H7 (cell line): ENCODE measurements at regions not wholly inside any gene's neighbourhood (a gene's known extent, or its start where the extent isn't known, plus 50 kb on each side); places are given as distances from the start of the nearest gene placed in this dataset.

Experiments
- DNase-seq: peaks from one replicate; pipeline ENCODE4 v3.0.0; 2012
- H3K27me3 ChIP-seq: 2 replicates; pipeline ENCODE4 v1.6.0; 2011; ENCODE audit warnings: mild to moderate bottlenecking, low read length; ENCODE audit not compliant: control insufficient read depth, insufficient read depth
- H3K36me3 ChIP-seq: replicated peaks from 2 replicates; pipeline ENCODE4 v1.5.1; 2011; ENCODE audit warnings: low read length; ENCODE audit not compliant: control insufficient read depth, insufficient read depth
- H3K4me3 ChIP-seq: 2 replicates; pipeline ENCODE4 v1.5.1; 2011; ENCODE audit warnings: low read depth, mild to moderate bottlenecking, control low read depth, low read length, moderate library complexity; ENCODE audit not compliant: insufficient read depth

DNA sequence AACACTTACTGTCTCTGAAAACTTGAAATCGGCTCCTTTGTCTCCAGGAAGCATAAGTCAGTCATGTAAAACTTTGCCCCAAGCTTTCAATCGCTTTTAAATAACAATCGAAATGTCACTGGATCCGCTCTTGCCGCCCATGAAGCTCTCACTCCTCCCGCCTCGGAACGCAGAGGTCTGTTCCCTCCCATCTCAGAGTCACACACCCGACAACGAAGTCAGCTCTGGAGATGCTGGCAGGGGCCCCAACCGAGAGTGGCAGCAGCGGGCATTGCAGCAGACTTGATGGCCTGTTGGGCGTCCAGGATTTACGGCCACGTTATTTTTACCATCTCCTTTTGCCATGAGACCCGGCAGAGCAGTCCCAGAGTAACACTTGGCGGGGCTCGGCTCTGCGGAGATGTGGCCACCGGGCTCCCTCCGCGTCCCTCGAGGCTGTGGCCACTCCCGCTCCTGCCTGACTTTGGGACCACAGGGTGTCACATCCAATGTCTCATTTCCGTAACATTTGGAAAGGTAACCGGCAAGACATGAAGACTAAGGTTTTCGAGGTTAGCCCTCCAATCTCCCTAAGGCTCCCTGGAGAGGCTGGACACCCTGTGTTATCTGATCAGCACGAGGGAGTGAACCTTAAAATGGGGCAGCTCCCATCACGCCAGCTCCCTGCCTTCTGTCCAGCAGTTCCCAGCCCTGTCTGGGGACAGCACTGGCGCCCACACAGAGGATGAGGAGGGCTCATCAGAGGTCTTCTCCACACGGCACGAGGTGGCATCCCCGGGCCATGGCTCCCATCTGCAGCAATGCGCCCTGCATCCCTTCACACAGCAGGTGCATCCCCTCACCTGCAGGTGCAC, 62.8 kb upstream of the ADGRA1 start:
- Histone ChIP-seq H3K36me3 (no peaks in the 10 kb centered on the region), H3K27me3 (no peaks in the 10 kb centered on the region), H3K4me3 (no peak overlapping the region)
- DNase-seq = peak; percentile 88

GRCh38 chr10:133023216-133023843, 64.4 kb upstream of the ADGRA1 start:
- no peaks in the 10 kb centered on the region for H3K36me3 ChIP-seq
- no peak for DNase-seq
- no peak overlapping the region for H3K4me3 ChIP-seq
- H3K27me3 ChIP-seq = no peaks in the 10 kb centered on the region

DNA sequence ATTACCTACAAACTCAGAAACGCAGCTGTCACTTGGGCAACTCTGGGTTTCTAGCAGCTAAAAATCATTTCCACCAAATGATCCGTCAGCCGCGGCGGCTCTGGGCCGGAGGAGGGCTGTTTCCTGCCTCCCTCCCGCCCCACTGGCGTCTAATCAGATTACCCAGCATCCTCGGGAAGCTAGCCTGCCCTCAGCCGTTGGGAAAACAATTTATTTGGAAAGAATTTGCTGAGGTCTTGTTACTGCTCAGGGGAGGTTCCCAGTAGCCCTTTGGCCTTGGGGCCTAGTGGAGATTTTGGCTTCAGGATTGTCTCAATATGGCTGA, 65.0 kb upstream of the ADGRA1 start:
- no peaks in the 10 kb centered on the region for H3K36me3 ChIP-seq
- H3K4me3 ChIP-seq = no peak overlapping the region
- no peak for DNase-seq
- H3K27me3 ChIP-seq = no peaks in the 10 kb centered on the region

GRCh38 chr10:133021963-133022775, 65.6 kb upstream of the ADGRA1 start:
- Histone ChIP-seq H3K36me3 (no peaks in the 10 kb centered on the region), H3K27me3 (no peaks in the 10 kb centered on the region), H3K4me3 (no peak overlapping the region)
- DNase-seq = no peak

GRCh38 chr10:133021116-133021962, 66.4 kb upstream of the ADGRA1 start:
- no peak for DNase-seq
- Histone ChIP-seq H3K4me3 (no peak overlapping the region), H3K36me3 (no peaks in the 10 kb centered on the region), H3K27me3 (no peaks in the 10 kb centered on the region)

DNA sequence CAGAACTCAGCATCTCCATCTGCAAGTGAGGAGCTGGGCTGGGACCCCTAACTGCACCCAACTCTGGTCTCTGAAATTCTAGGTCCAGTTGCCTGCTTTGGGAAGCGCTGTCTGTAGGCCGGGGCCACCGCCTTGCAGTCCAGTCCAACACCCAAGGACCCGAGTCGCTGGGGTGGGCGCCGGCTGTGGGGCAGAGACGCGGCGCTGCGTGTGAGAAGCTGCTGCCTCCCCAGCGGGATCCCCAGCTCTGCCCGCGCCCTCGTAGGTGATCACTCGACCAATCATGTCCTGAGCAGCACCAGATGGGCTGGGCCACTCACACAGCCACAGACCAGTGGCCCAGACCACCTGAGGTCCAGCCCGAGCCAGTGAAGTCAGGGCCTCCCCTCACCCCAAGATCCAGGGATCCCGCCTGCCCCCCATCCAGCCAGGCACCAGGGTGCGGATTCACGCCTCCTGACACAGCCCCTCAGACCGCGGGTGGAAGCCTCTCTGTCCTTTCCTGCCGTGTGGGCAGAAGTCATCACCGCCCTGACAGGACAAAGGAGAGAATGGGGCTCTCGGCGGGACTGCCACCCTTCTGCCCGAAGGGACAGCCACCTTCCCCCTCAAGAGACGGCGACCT, 67.4 kb upstream of the ADGRA1 start:
- H3K36me3 ChIP-seq = no peaks in the 10 kb centered on the region
- no peak overlapping the region for H3K4me3 ChIP-seq
- H3K27me3 ChIP-seq = no peaks in the 10 kb centered on the region
- no peak for DNase-seq

DNA sequence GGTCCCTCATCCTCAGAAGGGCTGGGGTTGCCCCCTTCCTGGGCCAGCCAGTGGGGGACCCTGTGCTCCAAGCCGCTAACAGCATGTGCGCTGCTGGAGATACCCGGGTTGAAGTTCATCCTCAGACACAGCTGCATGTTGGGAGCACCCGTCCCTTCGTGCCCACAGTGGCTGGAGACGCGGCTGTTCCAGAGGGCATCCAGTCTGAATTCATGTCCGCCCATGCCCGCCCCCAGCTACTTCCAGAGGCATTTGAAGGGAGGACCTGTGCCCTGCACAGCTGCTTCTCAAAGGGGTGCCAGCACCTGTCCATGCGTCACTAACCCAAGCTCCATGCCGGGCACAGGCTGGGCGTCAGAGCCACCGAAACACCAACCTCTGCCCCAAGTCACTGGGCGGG, 68.1 kb upstream of the ADGRA1 start:
- DNase-seq = no peak
- Histone ChIP-seq H3K4me3 (no peak overlapping the region), H3K36me3 (no peaks in the 10 kb centered on the region), H3K27me3 (no peaks in the 10 kb centered on the region)

GRCh38 chr10:133019191-133019590, 68.5 kb upstream of the ADGRA1 start:
- DNase-seq = no peak
- no peaks in the 10 kb centered on the region for H3K36me3 ChIP-seq
- H3K27me3 ChIP-seq = no peaks in the 10 kb centered on the region
- no peak overlapping the region for H3K4me3 ChIP-seq

GRCh38 chr10:133018491-133018890, 69.2 kb upstream of the ADGRA1 start:
- Histone ChIP-seq H3K36me3 (no peaks in the 10 kb centered on the region), H3K4me3 (no peak overlapping the region), H3K27me3 (no peaks in the 10 kb centered on the region)
- no peak for DNase-seq

- no peak for DNase-seq
- H3K4me3 ChIP-seq = no peak overlapping the region
- no peaks in the 10 kb centered on the region for H3K36me3 ChIP-seq
- no peaks in the 10 kb centered on the region for H3K27me3 ChIP-seq
These were observed 70.5 kb upstream of the ADGRA1 start for GRCh38 chr10:133017203-133017601.

DNA sequence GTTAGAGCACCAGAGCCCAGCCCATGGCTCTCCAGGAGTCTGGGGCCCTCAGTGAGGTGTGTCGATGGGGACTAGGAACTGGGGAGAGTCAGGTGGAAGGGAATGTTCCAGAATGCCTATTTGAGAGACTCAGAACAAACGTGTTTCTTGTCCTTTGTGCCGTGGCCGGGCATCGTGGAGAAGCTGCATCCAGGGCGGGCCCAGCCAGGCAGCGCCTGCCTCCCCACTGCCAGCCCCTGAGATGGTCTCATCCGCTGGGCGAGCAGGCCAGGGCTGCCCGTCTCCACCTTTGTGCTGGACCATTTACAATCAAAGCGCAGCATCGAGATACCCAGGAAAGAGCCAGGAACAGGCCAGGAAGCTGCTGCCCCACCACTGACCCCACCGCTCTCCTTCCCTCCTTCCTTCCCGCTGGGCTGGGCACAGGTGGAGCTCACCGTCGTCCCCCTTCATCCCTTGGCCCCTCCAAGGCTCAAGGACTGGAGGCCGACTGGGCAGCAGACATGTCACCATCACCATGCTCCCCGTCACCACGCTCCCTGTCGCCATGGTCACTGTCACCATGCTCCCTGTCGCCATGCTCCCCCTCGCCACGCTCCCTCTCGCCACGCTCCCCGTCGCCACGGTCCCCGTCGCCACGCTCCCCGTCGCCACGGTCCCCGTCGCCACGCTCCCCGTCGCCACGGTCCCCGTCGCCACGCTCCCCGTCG, 71.1 kb upstream of the ADGRA1 start:
- DNase-seq = no peak
- H3K4me3 ChIP-seq = no peak overlapping the region
- no peaks in the 10 kb centered on the region for H3K27me3 ChIP-seq
- H3K36me3 ChIP-seq = no peaks in the 10 kb centered on the region

DNA sequence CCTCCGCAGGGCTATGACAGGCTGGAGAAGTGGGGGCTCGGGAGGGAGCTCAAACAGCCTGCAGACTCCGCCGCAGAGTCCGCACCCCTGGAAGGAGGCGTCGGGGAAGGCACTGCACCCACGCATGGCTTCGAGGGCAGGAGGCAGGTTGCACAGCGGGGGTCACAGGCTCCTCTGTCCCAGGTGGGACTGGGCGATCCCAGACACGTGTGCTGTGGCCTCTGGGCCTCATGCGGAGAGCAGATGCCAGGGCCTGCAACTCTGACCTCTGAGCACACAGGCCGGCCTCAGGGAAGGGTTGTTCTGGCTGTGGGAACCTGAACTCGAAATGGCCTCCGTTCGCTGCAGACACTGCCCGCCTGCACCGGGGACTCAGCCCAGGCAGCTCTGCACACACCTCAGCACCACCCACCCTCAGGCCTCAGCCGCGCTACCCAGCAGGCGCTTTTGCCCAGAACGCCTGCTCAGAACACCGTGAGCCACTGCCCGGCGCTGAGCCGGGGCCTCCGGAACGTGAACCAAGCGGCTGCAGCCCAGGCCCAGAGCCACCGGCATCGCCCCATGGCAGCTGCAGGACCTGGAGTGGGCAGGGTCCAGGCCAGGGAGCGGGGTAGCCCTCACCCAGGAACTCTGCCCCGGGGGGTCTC, 71.8 kb upstream of the ADGRA1 start:
- Histone ChIP-seq H3K4me3 (no peak overlapping the region), H3K36me3 (no peaks in the 10 kb centered on the region), H3K27me3 (no peaks in the 10 kb centered on the region)
- DNase-seq = no peak

- no peak for DNase-seq
- no peak overlapping the region for H3K4me3 ChIP-seq
- no peaks in the 10 kb centered on the region for H3K27me3 ChIP-seq
- no peaks in the 10 kb centered on the region for H3K36me3 ChIP-seq
These were observed 72.4 kb upstream of the ADGRA1 start for GRCh38 chr10:133015321-133015720.
